MM.1S (cell line): ENCODE measurements at regions not wholly inside any gene's neighbourhood (a gene's known extent, or its start where the extent isn't known, plus 50 kb on each side); places are given as distances from the start of the nearest gene placed in this dataset.

Source experiments
- CTCF ChIP-seq: fragments of 300-600 bp; sonication (generic); IDR thresholded peaks from 2 replicates; pipeline ENCODE4 v1.5.1; 2016; ENCODE audit warnings: antibody characterized with exemption, low read length, mixed read lengths
- EZH2phosphoT487 ChIP-seq: fragments of 300-600 bp; sonication (generic); IDR thresholded peaks from 2 replicates; pipeline ENCODE4 v1.6.1; 2018; ENCODE audit warnings: antibody characterized with exemption, low read length

GRCh38 chr17:52410781-52411180, 252.3 kb upstream of the CA10 start:
- no peak for TF ChIP-seq EZH2phosphoT487
- TF ChIP-seq CTCF: no peak
